Suprapubic skin (tissue), 4 donors: ENCODE measurements at regions not wholly inside any gene's neighbourhood (a gene's known extent, or its start where the extent isn't known, plus 50 kb on each side); places are given as distances from the start of the nearest gene placed in this dataset.

Experiments used
- EP300 ChIP-seq: sonication (generic); formaldehyde crosslinking; IDR thresholded peaks from one replicate; pipeline ENCODE4 v1.6.1; 2017; ENCODE audit warnings: antibody characterized with exemption
- POLR2A ChIP-seq, 2 donors: fragments of 450-650 bp; IDR thresholded peaks; one replicate each; pipeline ENCODE4 v1.6.1; 2017; ENCODE audit warnings: antibody characterized with exemption in 2 of 2, mild to moderate bottlenecking in 2 of 2, moderate library complexity in 2 of 2
- POLR2AphosphoS5 ChIP-seq, 3 donors: sonication (generic); formaldehyde crosslinking; IDR thresholded peaks; one replicate each; pipeline ENCODE4 v1.6.1; 2017; ENCODE audit warnings: antibody characterized with exemption in 3 of 3
- TF ChIP-seq, protein P1 (sequence below), 2 donors: fragments of 200-600 bp in 1 of 2; fragments of 450-650 bp in 1 of 2; sonication (generic) in 1 of 2; IDR thresholded peaks; one replicate each; pipeline ENCODE4 v1.5.1; 2016 to 2019; ENCODE audit warnings: antibody characterized with exemption in 2 of 2, mild to moderate bottlenecking in 1 of 2, moderate library complexity in 1 of 2

DNA sequence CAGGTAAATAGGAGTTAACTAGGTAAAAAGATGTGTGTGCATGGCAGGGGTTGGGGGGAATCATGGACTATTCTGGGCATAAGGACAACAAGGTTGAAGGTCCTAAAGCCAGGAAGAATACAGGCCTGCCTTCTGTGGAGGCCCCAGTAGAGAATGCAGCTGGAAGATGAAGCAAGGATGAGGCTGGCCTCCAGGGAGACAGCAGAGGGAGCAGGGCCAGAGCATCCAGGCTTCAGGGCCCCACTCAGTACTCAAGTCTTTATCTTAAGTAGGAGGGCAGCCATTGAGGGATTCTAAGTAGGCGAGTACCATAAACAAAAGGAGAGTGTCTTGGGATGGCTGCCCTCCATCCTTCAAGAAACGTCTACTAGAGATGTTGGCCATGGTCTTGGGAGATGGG is 101.8 kb upstream of the APCDD1 start:
- TF ChIP-seq, protein P1, sequence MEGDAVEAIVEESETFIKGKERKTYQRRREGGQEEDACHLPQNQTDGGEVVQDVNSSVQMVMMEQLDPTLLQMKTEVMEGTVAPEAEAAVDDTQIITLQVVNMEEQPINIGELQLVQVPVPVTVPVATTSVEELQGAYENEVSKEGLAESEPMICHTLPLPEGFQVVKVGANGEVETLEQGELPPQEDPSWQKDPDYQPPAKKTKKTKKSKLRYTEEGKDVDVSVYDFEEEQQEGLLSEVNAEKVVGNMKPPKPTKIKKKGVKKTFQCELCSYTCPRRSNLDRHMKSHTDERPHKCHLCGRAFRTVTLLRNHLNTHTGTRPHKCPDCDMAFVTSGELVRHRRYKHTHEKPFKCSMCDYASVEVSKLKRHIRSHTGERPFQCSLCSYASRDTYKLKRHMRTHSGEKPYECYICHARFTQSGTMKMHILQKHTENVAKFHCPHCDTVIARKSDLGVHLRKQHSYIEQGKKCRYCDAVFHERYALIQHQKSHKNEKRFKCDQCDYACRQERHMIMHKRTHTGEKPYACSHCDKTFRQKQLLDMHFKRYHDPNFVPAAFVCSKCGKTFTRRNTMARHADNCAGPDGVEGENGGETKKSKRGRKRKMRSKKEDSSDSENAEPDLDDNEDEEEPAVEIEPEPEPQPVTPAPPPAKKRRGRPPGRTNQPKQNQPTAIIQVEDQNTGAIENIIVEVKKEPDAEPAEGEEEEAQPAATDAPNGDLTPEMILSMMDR (IDR thresholded peaks at IDR 0.05), result no peak
- TF ChIP-seq POLR2A (IDR thresholded peaks at IDR 0.05) (no peak), POLR2AphosphoS5 (IDR thresholded peaks at IDR 0.05) (no peak), EP300 (no peak)
